ENCODE measurements at regions not wholly inside any gene's neighbourhood (a gene's known extent, or its start where the extent isn't known, plus 50 kb on each side); places are given as distances from the start of the nearest gene placed in this dataset.

DNA sequence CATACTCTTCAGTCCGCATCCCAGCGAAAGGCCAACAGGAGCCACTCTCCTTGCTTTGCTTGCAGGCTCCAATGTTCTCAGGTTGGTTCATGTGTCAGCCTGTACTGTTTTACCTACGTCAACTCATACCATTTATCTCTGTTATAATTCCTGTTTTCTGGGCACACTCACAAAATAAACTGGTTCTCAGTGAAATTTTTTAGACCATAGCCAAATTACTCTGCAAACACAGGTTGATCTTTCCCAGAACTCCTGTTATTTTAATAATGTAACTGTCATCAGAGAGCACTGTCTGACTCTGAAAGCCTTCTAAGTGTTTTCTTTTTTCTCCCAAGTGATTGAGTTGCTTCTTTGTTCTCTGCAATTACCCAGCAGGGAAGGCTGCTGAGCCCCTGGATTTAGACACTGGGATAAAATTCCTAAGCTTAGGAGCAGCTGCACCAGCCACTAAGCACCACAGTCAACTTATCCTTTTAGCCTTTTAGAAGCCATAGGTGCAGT, 111.6 kb upstream of the PIEZO2 start:
- H3K4me1 ChIP-seq, result peaks cover 0 to 16% (median 0%) of the 10 kb centered on the region in 4 donors
- no peaks in the 10 kb centered on the region for H3K27me3 ChIP-seq
- H3K4me3 ChIP-seq, result no peak overlapping the region
- H3K36me3 ChIP-seq, result no peaks in the 10 kb centered on the region
- no peak for TF ChIP-seq POLR2A (IDR thresholded peaks at IDR 0.05)
- no peak for TF ChIP-seq CTCF (IDR thresholded peaks at IDR 0.05)
- no peak for TF ChIP-seq EP300 (IDR thresholded peaks at IDR 0.05)
- 75 to 78% methylated on average over 3 of the region's 3 CpGs for WGBS, 2 donors
- no peak overlapping the region for H3K27ac ChIP-seq
- peaks cover 0 to 11% (median 0%) of the 10 kb centered on the region in 4 donors for H3K9me3 ChIP-seq
- no peak for DNase-seq (ENCODE audit: low spot score in 2 of 2)

DNA sequence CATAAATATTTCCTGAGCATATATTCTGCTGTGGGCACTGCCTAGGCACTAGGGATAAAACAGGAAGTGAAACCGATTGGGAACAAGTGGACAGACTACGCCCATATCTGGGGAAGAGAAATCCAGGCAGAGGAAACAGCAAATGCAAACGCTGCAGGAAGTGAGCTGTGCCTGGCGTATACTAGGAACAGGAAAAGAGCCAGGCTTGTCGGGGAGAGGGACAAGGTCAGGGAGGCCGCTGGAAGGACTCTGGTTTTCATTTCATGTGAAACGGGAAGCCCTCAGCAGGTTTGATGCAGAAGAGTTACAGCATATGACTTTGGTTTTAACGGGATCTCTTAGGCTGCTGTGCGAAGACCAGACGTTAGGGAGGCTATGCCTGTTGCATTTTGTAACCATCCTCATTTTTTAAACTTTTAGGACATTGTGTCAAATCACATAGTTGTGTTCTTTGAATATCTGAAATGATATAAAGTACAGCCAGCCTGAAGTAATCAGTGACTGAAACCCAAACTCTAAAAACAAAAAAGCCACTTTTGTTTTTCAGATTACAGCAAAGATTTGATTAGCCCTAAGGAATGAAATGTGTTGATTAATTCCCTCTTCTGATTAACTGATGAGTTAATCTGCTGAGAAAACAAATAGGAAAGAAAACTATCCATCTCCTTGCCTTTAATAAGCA, 110.2 kb upstream of the PIEZO2 start:
- H3K4me1 ChIP-seq, result peaks cover 0 to 16% (median 0%) of the 10 kb centered on the region in 4 donors
- no peaks in the 10 kb centered on the region for H3K27me3 ChIP-seq
- DNase-seq (ENCODE audit: low spot score in 2 of 2), result peak; percentile 27 to 35
- H3K27ac ChIP-seq, result peak overlapping the region in 2 of 4 donors; percentile 20 to 29
- TF ChIP-seq CTCF (IDR thresholded peaks at IDR 0.05) (no peak), EP300 (IDR thresholded peaks at IDR 0.05) (peak in 1 of 2 donors; percentile 67)
- peaks cover 0 to 11% (median 0%) of the 10 kb centered on the region in 4 donors for H3K9me3 ChIP-seq
- no peak overlapping the region for H3K4me3 ChIP-seq
- H3K36me3 ChIP-seq, result no peaks in the 10 kb centered on the region
- WGBS, 2 donors, result 29 to 36% methylated on average over 10 of the region's 10 CpGs

DNA sequence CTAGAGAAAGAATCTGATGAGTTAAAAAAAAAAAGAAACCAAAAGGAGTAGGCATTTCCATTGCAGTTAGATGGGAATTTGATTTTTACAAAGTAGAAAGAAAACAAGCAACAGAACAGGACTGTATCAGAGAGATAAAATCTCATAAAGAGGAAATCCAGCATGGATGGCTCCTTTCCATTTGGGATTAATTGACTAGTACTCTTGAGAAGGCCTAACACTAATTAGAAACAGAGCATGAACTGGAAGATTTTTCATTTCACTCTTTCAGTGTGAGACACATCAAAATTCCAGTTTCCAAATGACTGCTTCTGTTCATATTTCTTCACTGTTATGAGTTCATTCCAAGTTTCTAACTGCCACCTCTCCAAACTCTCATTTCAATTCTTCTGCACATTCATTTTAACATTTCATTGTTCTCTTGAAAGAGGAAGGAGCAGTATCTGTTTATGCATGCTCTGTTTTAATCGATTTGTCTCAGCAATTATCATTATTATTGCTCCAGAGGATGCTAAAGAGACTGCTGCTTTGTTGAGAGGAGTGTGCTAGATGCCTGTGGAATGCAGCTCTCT, 108.8 kb upstream of the PIEZO2 start:
- Histone ChIP-seq H3K27ac (no peak overlapping the region), H3K9me3 (no peaks in the 10 kb centered on the region), H3K4me1 (peaks cover 0 to 16% (median 0%) of the 10 kb centered on the region in 4 donors), H3K36me3 (no peaks in the 10 kb centered on the region), H3K27me3 (no peaks in the 10 kb centered on the region), H3K4me3 (no peak overlapping the region)
- no peak for DNase-seq (ENCODE audit: low spot score in 2 of 2)
- WGBS, 2 donors, result 20 to 45% methylated on average over 1 of the region's 1 CpG
- TF ChIP-seq POLR2A (IDR thresholded peaks at IDR 0.05), result no peak
- no peak for TF ChIP-seq CTCF (IDR thresholded peaks at IDR 0.05)
- no peak for TF ChIP-seq EP300 (IDR thresholded peaks at IDR 0.05)

GRCh38 chr18:11256251-11256650, 106.9 kb upstream of the PIEZO2 start:
- no peaks in the 10 kb centered on the region for H3K27me3 ChIP-seq
- no peaks in the 10 kb centered on the region for H3K9me3 ChIP-seq
- no peaks in the 10 kb centered on the region for H3K36me3 ChIP-seq
- no peak for DNase-seq (ENCODE audit: low spot score in 2 of 2)
- H3K4me1 ChIP-seq, result peaks cover 0 to 16% (median 0%) of the 10 kb centered on the region in 4 donors
- H3K27ac ChIP-seq, result no peak overlapping the region
- no peak overlapping the region for H3K4me3 ChIP-seq
- TF ChIP-seq CTCF (IDR thresholded peaks at IDR 0.05) (no peak), EP300 (IDR thresholded peaks at IDR 0.05) (no peak), POLR2A (IDR thresholded peaks at IDR 0.05) (no peak)

- H3K36me3 ChIP-seq, result no peaks in the 10 kb centered on the region
- H3K4me1 ChIP-seq, result peaks cover 0 to 4% (median 0%) of the 10 kb centered on the region in 4 donors
- H3K9me3 ChIP-seq, result no peaks in the 10 kb centered on the region
- no peaks in the 10 kb centered on the region for H3K27me3 ChIP-seq
- H3K27ac ChIP-seq, result no peak overlapping the region
- 34 to 40% methylated on average over 2 of the region's 2 CpGs for WGBS, 2 donors
- DNase-seq (ENCODE audit: low spot score in 2 of 2), result no peak
- H3K4me3 ChIP-seq, result no peak overlapping the region
- TF ChIP-seq POLR2A (IDR thresholded peaks at IDR 0.05), result no peak
- peak in 1 of 2 donors; percentile 52 for TF ChIP-seq EP300 (IDR thresholded peaks at IDR 0.05)
- TF ChIP-seq CTCF (IDR thresholded peaks at IDR 0.05), result no peak
These were observed 102.5 kb upstream of the PIEZO2 start for GRCh38 chr18:11251891-11252270.
